GM12891 (cell line): ENCODE measurements at regions not wholly inside any gene's neighbourhood (a gene's known extent, or its start where the extent isn't known, plus 50 kb on each side); places are given as distances from the start of the nearest gene placed in this dataset.

Source experiments
- POLR2A ChIP-seq: IDR thresholded peaks from 2 replicates; pipeline ENCODE4 v1.6.1; 2011; ENCODE audit warnings: low read depth, low read length, control low read depth
- POLR2AphosphoS5 ChIP-seq: IDR thresholded peaks from 2 replicates; pipeline ENCODE4 v1.6.1; 2011; ENCODE audit warnings: low read depth, low read length, control low read depth
- SPI1 ChIP-seq: IDR thresholded peaks from 2 replicates; pipeline ENCODE4 v1.6.1; 2011; ENCODE audit warnings: low read depth, low read length, control low read depth
- TAF1 ChIP-seq: IDR thresholded peaks from 2 replicates; pipeline ENCODE4 v1.6.1; 2011; ENCODE audit warnings: low read depth, low read length, control low read depth

GRCh38 chr7:23898619-23899018 is 188.6 kb downstream of the STK31 start:
- no peak for TF ChIP-seq POLR2A
- no peak for TF ChIP-seq POLR2AphosphoS5
- no peak for TF ChIP-seq TAF1
- no peak for TF ChIP-seq SPI1
